ENCODE measurements at regions not wholly inside any gene's neighbourhood (a gene's known extent, or its start where the extent isn't known, plus 50 kb on each side); places are given as distances from the start of the nearest gene placed in this dataset.

DNA sequence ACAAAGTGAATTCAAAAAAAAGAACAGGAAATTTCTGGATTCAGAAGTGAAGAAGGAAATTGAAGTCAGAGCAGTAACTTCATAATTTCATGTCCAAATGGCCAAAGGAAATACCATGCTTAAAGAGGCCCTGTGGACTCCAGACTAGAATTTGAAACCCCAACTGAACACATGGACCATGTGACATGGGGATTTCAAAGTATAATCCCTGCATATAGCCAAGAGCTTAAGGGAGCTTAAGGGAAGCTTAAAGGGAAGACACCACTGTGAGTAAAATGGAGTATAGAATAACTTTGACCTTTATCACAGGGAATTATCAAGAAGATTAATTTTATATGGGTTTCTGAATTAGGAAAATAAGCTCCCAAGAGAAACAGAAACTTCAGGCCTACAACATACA, 241.8 kb upstream of the POGK start:
- TF ChIP-seq POLR2AphosphoS5 (IDR thresholded peaks at IDR 0.05), result no peak
- TF ChIP-seq, protein P1, sequence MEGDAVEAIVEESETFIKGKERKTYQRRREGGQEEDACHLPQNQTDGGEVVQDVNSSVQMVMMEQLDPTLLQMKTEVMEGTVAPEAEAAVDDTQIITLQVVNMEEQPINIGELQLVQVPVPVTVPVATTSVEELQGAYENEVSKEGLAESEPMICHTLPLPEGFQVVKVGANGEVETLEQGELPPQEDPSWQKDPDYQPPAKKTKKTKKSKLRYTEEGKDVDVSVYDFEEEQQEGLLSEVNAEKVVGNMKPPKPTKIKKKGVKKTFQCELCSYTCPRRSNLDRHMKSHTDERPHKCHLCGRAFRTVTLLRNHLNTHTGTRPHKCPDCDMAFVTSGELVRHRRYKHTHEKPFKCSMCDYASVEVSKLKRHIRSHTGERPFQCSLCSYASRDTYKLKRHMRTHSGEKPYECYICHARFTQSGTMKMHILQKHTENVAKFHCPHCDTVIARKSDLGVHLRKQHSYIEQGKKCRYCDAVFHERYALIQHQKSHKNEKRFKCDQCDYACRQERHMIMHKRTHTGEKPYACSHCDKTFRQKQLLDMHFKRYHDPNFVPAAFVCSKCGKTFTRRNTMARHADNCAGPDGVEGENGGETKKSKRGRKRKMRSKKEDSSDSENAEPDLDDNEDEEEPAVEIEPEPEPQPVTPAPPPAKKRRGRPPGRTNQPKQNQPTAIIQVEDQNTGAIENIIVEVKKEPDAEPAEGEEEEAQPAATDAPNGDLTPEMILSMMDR (IDR thresholded peaks at IDR 0.05), result no peak
